ENCODE measurements at regions not wholly inside any gene's neighbourhood (a gene's known extent, or its start where the extent isn't known, plus 50 kb on each side); places are given as distances from the start of the nearest gene placed in this dataset.

- TF ChIP-seq POLR2A (IDR thresholded peaks at IDR 0.05; ENCODE audit: low read length) (no peak), GATA1 (IDR thresholded peaks at IDR 0.05; ENCODE audit: low read depth, low read length) (no peak)
These were observed 695.1 kb downstream of the ZEB2 start for GRCh38 chr2:143824791-143825190.

All from erythroblast (primary cell).